ENCODE measurements at regions not wholly inside any gene's neighbourhood (a gene's known extent, or its start where the extent isn't known, plus 50 kb on each side); places are given as distances from the start of the nearest gene placed in this dataset.

DNA sequence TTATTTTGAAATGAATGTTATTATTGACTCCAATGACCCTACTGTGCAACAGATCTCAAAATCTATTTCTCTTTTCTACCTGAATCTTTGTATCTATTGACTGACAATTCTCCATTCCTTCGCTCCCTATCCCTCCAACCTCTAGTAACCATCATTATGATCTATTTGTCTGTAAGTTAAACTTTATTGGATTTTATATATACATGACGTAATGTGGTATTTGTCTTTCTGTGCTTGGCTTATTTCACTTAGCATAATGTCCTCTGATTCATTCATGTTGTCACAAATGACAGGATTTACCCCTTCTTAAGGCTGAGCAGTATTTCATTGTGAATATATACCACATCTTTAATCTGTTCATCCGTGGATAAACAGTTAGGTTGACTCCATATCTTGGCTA, 200.4 kb upstream of the SORCS1 start:
- H3K27me3 ChIP-seq (ENCODE audit: low read length) = no peaks in the 10 kb centered on the region
- ATAC-seq = no peak
- POLR2A ChIA-PET (ENCODE audit: unreplicated experiment) = no interaction called here
- H3K79me2 ChIP-seq (ENCODE audit: low read length) = no peaks in the 10 kb centered on the region
- no peaks in the 10 kb centered on the region for H3F3A ChIP-seq (ENCODE audit: low read length, unreplicated experiment)
- no peak overlapping the region for H3K9ac ChIP-seq (ENCODE audit: low read length)
- DNase-seq = no peak
- H4K20me1 ChIP-seq (ENCODE audit: low read length) = no peaks in the 10 kb centered on the region
- BruUV-seq (replicated peaks) = no TSS peak
- intact Hi-C loops (cut with micrococcal nuclease) = no loop called here
- no peaks in the 10 kb centered on the region for H3K4me1 ChIP-seq (ENCODE audit: insufficient read depth, low read length)
- no peak overlapping the region for H3K4me2 ChIP-seq (ENCODE audit: low read length)
- no peak overlapping the region for H3K27ac ChIP-seq (ENCODE audit: low read length)
- H3K36me3 ChIP-seq (ENCODE audit: low read depth, low read length) = no peaks in the 10 kb centered on the region
- no peaks in the 10 kb centered on the region for H3K9me3 ChIP-seq (ENCODE audit: low read length)
- TF ChIP-seq EZH2 (IDR thresholded peaks at IDR 0.05; ENCODE audit: low read length, unreplicated experiment) = no peak
- TF ChIP-seq, protein P1, sequence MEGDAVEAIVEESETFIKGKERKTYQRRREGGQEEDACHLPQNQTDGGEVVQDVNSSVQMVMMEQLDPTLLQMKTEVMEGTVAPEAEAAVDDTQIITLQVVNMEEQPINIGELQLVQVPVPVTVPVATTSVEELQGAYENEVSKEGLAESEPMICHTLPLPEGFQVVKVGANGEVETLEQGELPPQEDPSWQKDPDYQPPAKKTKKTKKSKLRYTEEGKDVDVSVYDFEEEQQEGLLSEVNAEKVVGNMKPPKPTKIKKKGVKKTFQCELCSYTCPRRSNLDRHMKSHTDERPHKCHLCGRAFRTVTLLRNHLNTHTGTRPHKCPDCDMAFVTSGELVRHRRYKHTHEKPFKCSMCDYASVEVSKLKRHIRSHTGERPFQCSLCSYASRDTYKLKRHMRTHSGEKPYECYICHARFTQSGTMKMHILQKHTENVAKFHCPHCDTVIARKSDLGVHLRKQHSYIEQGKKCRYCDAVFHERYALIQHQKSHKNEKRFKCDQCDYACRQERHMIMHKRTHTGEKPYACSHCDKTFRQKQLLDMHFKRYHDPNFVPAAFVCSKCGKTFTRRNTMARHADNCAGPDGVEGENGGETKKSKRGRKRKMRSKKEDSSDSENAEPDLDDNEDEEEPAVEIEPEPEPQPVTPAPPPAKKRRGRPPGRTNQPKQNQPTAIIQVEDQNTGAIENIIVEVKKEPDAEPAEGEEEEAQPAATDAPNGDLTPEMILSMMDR (conservative IDR thresholded peaks at IDR 0.05; ENCODE audit: low read depth, low read length) = no peak
- no peak for TF ChIP-seq EZH2phosphoT487 (IDR thresholded peaks at IDR 0.05; ENCODE audit: borderline replicate concordance, low read length)
- no peak overlapping the region for H3K4me3 ChIP-seq (ENCODE audit: low read length)
- no peaks in the 10 kb centered on the region for H3K9me2 ChIP-seq (replicated peaks; ENCODE audit: low read length)
- CTCF ChIA-PET = no interaction called here
- no peak overlapping the region for H2AFZ ChIP-seq (ENCODE audit: low read length)

DNA sequence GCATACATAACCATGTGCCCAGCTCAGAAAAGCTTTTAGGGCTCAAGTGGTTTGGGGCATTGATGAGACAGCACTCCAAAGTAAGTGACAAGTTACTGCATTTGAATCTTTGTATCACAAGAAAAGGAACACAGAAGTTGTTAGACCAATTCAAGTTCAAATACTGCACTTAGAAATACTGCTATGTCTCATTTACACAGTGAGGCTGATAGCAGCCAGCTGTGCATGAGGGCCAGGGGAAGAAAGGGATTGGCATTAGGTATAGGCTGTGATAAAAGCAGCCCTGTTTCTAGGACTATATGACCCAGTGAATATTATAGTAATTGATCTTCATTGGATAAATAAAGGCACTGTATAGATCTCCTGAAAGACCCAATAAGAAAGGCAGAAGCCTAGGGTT, 197.8 kb upstream of the SORCS1 start:
- H3K4me1 ChIP-seq (ENCODE audit: insufficient read depth, low read length) = no peaks in the 10 kb centered on the region
- no peaks in the 10 kb centered on the region for H3K79me2 ChIP-seq (ENCODE audit: low read length)
- no peaks in the 10 kb centered on the region for H4K20me1 ChIP-seq (ENCODE audit: low read length)
- H3F3A ChIP-seq (ENCODE audit: low read length, unreplicated experiment) = no peaks in the 10 kb centered on the region
- intact Hi-C loops (cut with micrococcal nuclease) = no loop called here
- no peak overlapping the region for H3K4me3 ChIP-seq (ENCODE audit: low read length)
- TF ChIP-seq EZH2phosphoT487 (IDR thresholded peaks at IDR 0.05; ENCODE audit: borderline replicate concordance, low read length) = no peak
- TF ChIP-seq, protein P1 (conservative IDR thresholded peaks at IDR 0.05; ENCODE audit: low read depth, low read length) = no peak
- TF ChIP-seq EZH2 (IDR thresholded peaks at IDR 0.05; ENCODE audit: low read length, unreplicated experiment) = no peak
- ATAC-seq = no peak
- no peak overlapping the region for H3K27ac ChIP-seq (ENCODE audit: low read length)
- no peaks in the 10 kb centered on the region for H3K9me3 ChIP-seq (ENCODE audit: low read length)
- no peaks in the 10 kb centered on the region for H3K27me3 ChIP-seq (ENCODE audit: low read length)
- no peak overlapping the region for H3K9ac ChIP-seq (ENCODE audit: low read length)
- ChIA-PET CTCF (no interaction called here), POLR2A (ENCODE audit: unreplicated experiment) (no interaction called here)
- H3K4me2 ChIP-seq (ENCODE audit: low read length) = no peak overlapping the region
- no peaks in the 10 kb centered on the region for H3K9me2 ChIP-seq (replicated peaks; ENCODE audit: low read length)
- BruUV-seq (replicated peaks) = no TSS peak
- DNase-seq = no peak
- H2AFZ ChIP-seq (ENCODE audit: low read length) = no peak overlapping the region
- no peaks in the 10 kb centered on the region for H3K36me3 ChIP-seq (ENCODE audit: low read depth, low read length)

DNA sequence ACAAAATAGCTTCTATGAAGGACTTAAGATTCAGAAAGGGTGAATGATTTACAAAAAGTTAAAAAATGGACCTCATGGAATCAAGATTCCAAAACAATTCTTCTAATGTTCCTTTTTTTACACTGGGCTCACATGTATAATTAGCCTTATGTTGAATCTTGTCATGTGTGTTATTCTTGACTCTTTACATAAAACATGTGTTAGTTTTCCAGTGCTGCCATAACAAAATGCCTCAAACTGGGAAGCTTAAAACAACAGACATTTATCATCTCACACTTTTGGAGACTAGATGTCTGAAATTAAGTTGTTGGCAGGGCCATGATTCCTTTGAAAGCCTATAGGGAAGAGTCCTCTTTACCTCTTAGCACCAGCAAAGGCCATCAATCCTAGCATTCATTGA, 192.5 kb upstream of the SORCS1 start:
- Histone ChIP-seq H3K27me3 (ENCODE audit: low read length) (no peaks in the 10 kb centered on the region; the same call in 1 of the 2 replicates), H3K27ac (ENCODE audit: low read length) (no peak overlapping the region), H3K9ac (ENCODE audit: low read length) (no peak overlapping the region), H3K4me2 (ENCODE audit: low read length) (no peak overlapping the region), H3K9me3 (ENCODE audit: low read length) (no peaks in the 10 kb centered on the region), H4K20me1 (ENCODE audit: low read length) (no peaks in the 10 kb centered on the region), H3F3A (ENCODE audit: low read length, unreplicated experiment) (no peaks in the 10 kb centered on the region), H2AFZ (ENCODE audit: low read length) (no peak overlapping the region), H3K79me2 (ENCODE audit: low read length) (no peaks in the 10 kb centered on the region), H3K9me2 (replicated peaks; ENCODE audit: low read length) (no peaks in the 10 kb centered on the region), H3K4me1 (ENCODE audit: insufficient read depth, low read length) (no peaks in the 10 kb centered on the region), H3K4me3 (ENCODE audit: low read length) (no peak overlapping the region), H3K36me3 (ENCODE audit: low read depth, low read length) (no peaks in the 10 kb centered on the region)
- intact Hi-C loops (cut with micrococcal nuclease) = no loop called here
- DNase-seq (no peak), ATAC-seq (no peak)
- ChIA-PET CTCF (no interaction called here), POLR2A (ENCODE audit: unreplicated experiment) (no interaction called here)
- TF ChIP-seq EZH2phosphoT487 (IDR thresholded peaks at IDR 0.05; ENCODE audit: borderline replicate concordance, low read length) = no peak
- no peak for TF ChIP-seq EZH2 (IDR thresholded peaks at IDR 0.05; ENCODE audit: low read length, unreplicated experiment)
- TF ChIP-seq, protein P1 (conservative IDR thresholded peaks at IDR 0.05; ENCODE audit: low read depth, low read length) = no peak
- no TSS peak for BruUV-seq (replicated peaks)
